GM21360 (cell line): ENCODE measurements at regions not wholly inside any gene's neighbourhood (a gene's known extent, or its start where the extent isn't known, plus 50 kb on each side); places are given as distances from the start of the nearest gene placed in this dataset.
"Not testable (repeated sequence)": the region's sequence is repeated elsewhere in the genome, so short reads cannot be mapped to it uniquely, and the experiment has no call there.

ENCODE experiments used
- ATAC-seq: cut with Tn5 transposase; IDR thresholded peaks from one replicate; pipeline ENCODE4 v1.9.1; 2021; ENCODE audit warnings: mild to moderate bottlenecking, moderate library complexity; ENCODE audit not compliant: unreplicated experiment

DNA sequence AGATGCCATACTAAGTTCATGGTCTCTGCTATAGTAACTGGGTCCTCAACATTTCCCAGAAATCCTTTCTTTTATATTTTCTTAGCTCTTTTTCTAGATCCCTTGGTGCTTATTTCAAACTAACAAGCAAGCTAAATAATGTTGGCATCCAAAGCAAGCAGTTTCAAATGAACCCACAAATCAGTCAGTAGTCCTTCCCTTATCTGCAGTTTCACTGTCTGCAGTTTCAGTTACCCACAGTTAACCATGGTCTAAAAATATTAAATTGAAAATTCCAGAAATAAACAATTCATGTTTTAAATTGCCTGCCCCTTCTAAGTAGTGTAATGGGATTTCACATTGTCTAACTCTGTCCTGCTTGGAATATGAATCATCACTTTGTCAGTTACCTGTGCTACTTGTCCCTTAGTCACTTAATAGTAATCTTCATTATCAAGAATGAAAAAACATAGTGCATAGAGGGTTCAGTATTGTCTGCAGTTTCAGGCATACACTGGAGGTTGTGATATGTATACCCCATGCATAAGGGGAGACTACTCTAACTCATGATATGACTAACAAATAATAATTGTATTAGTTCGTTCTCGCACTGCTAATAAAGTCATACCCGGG is 633.7 kb downstream of the MECOM start:
- no peak for ATAC-seq

DNA sequence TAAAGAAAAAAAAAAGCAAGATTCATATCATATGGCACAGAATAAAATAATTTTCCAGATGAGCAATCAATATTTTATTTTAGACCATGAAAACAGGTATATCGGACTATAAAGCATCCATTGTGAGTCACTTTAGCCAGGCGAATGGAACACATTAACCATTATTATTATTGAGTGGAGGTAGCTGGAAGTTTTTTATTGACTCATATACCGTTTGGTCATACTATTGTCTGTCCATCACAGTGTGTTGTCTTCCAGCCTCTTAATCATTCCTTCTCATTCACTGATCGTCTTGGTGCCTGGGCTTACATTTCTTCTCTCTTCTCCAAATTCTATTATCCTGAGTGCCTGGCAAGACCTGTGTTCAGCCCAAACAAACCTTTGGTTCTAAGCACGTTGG is 634.8 kb downstream of the MECOM start:
- ATAC-seq, result no peak

DNA sequence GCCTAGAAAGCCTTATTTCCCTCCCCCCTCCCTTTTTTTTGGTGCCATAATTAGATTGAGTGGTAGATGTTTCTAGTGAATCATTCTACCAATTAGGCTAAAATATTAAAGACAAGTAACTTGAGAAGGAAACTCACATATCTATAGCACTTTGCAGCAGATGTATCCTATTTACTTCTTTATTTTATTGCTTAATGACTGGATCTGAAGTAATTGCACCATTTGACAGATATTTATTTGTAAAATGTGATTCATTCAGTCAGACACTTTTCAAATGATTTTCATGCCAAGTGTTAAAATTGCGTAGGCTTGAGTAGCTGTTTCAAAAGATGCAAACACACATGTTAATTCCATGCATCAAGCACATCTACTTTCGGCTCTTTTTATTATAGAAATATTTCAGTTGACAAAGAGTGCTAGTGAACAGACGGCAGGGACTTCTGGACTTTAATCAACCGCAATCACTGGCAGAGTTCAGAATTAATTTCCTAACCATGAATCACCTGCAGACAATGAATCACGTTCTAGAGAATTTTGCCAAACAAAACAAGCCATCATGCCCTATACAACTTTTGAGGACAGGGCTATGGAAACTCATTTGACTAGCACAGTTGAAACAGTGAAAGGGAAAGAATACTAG is 636.8 kb downstream of the MECOM start:
- no peak for ATAC-seq

- no peak for ATAC-seq
These were observed 641.1 kb downstream of the MECOM start for GRCh38 chr3:169022457-169022856.

DNA sequence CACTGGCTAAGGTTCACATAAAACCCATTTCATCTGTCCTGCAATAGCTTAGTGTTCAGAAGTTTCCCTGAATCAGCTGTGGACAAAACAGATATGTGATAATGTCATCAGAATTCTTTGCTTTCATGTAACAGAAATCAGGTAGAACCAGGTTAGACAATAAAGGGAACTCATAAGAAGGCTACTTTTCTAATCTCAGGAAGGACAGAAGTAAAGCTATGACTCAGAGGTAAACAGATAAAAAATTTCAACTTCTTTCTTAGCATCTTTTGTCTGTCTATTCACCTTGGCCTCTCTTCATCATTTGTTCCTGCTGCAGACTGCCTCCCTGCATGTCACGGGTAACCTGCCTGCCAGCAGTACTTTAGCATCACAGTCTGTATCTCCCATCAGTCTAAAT is 643.1 kb downstream of the MECOM start:
- no peak for ATAC-seq

- ATAC-seq, result no peak
These were observed 654.1 kb downstream of the MECOM start for GRCh38 chr3:169009453-169009852.

DNA sequence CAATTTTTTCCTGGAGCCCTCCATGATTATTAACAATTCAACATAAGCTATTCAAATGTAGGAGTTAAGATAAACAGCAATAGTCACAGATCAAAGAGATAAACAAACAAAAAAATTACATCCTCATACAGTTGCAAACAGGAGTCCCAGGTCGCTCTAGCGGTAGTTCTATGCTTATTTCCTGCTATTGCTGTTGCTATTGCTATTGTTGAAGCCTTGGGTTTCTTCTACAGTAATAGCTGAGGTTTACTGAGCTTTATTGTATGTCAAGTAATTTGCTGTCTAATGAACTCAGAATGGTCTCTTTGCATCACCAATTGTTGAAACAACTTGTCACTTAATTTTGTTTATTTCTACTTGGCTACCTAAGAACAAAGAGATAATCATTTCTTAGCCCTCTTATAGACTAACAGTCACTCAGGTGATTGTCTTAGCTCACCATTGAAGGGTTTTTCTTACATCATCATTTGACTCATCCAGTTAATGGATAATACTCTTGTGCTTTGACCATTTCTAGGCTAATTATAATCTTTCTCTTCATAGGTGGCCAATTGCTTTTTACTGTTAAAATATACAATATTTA is 654.6 kb downstream of the MECOM start:
- no peak for ATAC-seq

GRCh38 chr3:169007145-169007544 is 656.4 kb downstream of the MECOM start:
- ATAC-seq, result no peak

DNA sequence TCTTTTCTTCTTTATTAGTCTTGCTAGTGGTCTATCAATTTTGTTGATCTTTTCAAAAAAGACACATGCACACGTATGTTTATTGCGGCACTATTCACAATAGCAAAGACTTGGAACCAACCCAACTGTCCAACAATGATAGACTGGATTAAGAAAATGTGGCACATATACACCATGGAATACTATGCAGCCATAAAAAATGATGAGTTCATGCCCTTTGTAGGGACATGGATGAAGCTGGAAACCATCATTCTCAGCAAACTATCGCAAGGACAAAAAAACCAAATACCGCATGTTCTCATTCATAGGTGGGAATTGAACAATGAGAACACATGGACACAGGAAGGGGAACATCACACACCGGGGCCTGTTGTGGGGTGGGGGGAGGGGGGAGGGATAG is 657.1 kb downstream of the MECOM start:
- not testable (repeated sequence) for ATAC-seq

DNA sequence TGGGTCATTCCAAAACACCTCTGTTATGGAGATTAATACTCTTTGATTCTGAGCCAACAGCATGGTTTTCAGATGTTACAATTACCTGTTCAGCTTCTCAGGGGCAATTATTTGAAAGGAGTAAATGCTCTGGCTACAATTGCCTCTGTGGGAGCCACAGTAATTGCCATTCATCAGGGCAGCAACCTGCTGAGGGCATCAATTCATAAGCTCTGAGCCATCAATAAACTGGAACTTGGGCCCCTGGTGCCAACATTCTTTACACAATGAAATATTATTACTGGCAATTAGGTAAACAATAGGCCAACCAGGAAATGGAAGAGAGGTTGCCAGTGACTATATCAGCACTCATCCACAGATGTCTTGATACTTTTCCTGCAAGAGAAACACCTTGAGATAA is 660.8 kb downstream of the MECOM start:
- no peak for ATAC-seq

DNA sequence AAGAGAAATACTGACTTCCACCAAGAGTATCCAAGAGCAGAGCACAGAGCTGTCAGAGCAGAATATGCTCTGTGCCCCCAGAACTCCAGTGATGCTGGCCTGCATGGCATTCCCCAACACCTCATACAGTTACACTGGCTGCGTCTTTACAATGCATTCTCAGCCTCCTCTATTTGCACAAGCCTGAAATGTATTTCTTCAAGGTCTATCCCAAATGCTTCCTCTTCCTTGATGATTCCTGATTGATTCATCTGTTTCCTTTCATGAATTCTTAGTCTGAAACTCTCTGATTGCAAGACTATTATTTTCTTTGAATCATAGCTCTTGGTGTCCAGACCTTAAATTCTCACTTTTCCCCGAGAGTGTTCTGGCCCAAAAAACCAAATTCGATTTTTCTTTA is 664.7 kb downstream of the MECOM start:
- ATAC-seq, result no peak

DNA sequence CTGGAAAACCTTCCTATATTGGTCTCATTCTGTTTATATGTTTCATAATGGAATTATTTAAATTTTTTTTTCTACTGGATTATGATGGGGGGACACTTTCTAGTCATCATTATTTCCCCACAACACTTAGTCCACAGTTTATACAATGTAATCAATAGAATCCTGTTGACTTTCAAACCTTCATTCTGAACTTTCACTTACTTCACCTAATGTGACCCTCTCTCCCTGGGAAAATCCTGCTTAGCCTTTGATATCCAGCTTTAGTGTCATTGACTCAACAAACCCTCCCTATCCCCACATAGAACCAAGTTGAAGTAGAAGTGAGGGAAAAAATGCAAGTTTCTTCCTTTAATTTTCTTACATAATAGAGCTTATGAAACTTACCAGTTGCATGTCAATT is 666.0 kb downstream of the MECOM start:
- no peak for ATAC-seq

- ATAC-seq, result no peak
These were observed 666.9 kb downstream of the MECOM start for GRCh38 chr3:168996622-168997021.

- no peak for ATAC-seq
These were observed 668.4 kb downstream of the MECOM start for GRCh38 chr3:168995129-168995528.

- no peak for ATAC-seq
These were observed 671.7 kb downstream of the MECOM start for GRCh38 chr3:168991803-168992202.

GRCh38 chr3:168990621-168991020 is 672.9 kb downstream of the MECOM start:
- ATAC-seq, result no peak

DNA sequence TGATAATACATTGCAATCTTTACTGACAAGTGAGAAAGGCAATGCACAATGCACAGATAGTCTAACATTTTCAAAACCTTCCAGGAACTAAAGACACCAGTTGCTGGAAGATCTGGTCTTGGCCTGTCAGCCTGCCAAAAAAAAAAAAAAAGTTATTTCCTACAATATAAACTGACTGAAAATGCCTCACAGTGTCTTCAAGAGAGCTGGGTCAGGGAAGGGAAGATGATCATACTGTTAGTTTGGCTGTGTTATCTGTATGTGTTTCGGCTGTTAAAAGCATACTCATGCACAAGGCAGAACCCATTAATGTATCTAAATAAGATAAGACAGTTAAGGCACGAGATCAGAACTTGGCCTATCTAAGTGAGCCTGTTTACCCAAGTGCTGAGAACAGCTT is 673.4 kb downstream of the MECOM start:
- ATAC-seq, result no peak

GRCh38 chr3:168989396-168989795 is 674.1 kb downstream of the MECOM start:
- no peak for ATAC-seq

DNA sequence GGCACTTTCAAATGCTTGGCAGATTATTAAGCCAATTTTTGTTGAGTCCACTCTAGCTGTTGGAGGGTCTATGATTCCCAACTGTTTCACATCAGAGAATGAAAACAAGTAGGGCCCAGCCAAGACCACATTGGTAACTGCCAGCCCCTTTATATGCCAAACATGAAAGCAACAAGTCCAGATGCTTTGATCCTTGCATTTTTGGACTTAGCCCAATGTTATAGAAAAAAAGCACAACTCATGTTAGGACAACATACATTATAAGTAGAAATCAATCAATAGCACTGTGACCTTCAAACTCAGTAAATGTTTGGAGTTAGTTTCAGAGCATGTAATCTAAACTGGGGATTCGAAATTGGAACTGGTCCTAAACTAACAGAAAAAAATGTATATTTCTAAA is 674.7 kb downstream of the MECOM start:
- ATAC-seq, result no peak

DNA sequence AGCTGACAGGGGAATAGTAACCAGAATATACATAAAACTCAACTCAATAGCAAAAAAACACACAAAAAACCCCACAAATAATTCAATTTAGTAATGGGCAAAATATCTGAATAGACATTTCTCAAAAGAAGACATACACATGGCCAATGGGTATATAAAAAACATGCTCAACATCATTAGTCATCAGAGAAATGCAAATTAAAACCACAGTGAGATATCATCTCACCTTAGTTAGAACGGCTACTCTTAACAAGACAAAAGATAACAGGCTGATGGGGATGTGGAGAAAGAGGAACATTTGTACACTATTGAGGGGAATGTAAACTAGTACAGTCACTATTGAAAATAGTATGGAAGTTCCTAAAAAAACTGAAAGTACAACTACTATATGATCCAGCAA is 678.6 kb downstream of the MECOM start:
- ATAC-seq, result no peak

- ATAC-seq, result no peak
These were observed 680.5 kb downstream of the MECOM start for GRCh38 chr3:168983046-168983445.

GRCh38 chr3:168981396-168981795 is 682.1 kb downstream of the MECOM start:
- no peak for ATAC-seq
